Limb (tissue), 2 donors: ENCODE measurements at regions not wholly inside any gene's neighbourhood (a gene's known extent, or its start where the extent isn't known, plus 50 kb on each side); places are given as distances from the start of the nearest gene placed in this dataset.

Experiments used
- DNase-seq, 2 donors: peaks; one replicate each; pipeline ENCODE4 v3.0.0-alpha.2; 2016; ENCODE audit errors: extremely low spot score in 2 of 2

DNA sequence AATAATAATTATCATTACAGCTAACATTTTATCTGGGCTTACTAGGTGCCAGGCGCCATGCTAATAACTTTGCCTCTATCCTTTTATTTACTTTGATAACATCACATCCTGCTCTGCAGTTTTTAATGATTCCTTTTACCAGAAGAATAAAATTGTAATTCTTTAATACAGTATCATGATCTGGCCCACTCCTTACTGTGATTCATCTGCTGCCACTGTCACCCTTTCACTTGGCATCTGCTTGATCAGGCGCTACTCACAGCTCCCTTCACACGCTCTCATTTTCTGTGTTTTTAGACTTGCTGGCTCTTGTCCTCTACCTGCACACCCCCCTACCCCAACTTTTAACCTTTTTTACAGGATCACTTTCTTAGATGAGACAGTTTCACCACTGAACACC, 167.5 kb downstream of the NTMT2 start:
- no peak for DNase-seq

DNA sequence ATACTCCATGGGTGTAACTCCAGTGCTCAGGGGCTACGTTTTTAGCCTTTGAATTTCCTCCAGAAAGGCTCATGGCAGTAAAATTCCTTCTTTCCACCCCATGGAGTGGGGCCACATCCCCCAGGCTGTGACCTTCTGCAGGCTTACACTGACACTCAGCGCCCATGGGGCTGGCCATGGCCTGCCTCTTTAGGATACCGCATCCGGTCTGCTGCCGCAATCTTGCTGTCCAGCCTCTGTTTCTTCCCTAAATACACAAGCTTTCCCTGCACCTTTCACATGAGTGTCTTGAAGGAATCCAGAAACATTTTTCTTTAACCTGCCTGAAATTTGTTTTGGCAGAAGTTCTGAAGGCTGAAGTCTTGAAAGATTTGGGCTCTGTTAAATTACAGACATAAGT, 170.5 kb downstream of the NTMT2 start:
- DNase-seq = no peak

- no peak for DNase-seq
These were observed 172.4 kb downstream of the NTMT2 start for GRCh38 chr1:170318141-170318540.

- DNase-seq = no peak
These were observed 173.0 kb downstream of the NTMT2 start for GRCh38 chr1:170318736-170319135.

DNA sequence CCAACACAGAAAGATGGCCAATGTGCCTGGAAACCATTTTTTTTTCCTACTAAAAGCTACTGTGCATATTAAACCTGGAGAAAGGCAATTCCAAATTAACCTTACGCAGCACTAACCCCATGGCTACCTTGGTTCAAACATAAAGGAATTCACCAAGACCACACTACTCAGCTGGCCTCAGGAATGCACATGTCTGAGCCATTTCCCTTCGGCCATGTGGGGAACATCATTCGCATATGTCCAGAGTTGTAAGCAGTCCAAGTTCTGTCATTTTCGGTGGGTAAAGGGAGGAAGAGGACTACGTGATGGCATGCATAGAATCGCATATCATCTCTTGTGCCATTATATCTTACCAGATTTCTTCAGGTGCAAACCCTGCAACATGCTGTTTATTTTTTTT, 175.4 kb downstream of the NTMT2 start:
- no peak for DNase-seq

- no peak for DNase-seq
These were observed 180.4 kb downstream of the NTMT2 start for GRCh38 chr1:170326186-170326585.

DNA sequence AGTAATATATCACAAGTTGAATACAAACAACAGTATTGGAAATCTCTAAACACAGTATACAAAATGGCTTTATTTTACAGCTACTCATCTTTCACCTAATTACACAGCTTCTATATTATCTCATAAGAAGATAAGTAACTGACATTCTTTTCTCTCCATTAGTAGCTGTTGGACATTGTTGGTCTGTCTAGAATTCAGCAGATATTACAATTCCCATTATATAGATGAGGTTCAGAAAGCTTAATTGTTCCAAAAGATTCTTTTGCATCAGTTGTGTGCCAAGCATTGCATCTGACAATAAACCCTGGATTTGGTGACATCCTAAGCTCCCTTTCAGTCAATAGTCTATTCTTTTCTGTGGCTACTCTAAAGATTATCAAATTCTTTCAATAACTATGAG, 187.0 kb downstream of the NTMT2 start:
- DNase-seq = no peak

DNA sequence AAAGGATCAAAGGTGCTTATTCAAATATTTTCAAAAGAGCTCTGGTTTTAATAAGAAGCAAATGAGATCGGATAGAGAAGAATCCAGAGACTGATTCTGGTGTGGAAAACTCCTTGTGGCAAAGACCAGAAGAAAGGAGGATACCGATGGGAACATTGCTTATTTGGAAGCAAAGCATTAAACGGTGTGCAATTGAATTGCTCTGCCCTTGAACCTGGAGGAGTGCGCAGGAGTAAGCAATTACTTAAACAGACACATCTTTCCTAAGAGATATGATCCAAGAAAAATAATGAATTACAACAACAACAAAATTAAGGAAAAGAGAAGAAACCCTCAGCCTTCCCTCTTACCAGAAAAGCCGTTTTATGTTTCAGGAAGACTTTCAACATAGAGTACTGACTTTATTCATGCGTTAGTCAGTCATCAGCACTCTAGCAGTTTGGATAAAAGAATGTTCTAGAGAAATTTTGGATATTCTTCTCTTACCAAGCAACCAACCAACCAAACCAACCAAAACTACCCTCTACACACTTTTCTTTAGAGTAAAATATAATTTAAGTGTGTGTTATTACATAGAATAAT, 191.7 kb downstream of the NTMT2 start:
- no peak for DNase-seq

- DNase-seq = no peak
These were observed 192.4 kb upstream of the GORAB start for GRCh38 chr1:170339534-170339933.

DNA sequence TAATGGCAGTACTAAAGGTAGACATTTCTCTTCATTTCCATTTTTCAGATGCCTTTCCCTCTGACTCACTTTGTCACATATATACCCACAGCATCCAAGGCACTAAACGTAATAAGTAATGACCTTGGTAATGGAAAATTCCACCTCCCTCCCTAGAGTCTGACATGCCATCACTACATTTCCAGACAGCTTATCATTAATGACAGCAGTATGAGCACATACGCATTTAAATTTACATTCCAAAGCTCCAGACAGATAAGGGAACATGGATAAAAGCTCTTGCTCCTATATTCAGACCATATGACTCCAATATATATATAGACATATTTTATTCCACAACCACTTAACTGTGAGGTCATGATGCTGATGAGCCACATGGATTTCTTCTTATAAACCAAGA, 191.7 kb upstream of the GORAB start:
- DNase-seq = no peak

- DNase-seq = no peak
These were observed 180.5 kb upstream of the GORAB start for GRCh38 chr1:170351366-170351946.

DNA sequence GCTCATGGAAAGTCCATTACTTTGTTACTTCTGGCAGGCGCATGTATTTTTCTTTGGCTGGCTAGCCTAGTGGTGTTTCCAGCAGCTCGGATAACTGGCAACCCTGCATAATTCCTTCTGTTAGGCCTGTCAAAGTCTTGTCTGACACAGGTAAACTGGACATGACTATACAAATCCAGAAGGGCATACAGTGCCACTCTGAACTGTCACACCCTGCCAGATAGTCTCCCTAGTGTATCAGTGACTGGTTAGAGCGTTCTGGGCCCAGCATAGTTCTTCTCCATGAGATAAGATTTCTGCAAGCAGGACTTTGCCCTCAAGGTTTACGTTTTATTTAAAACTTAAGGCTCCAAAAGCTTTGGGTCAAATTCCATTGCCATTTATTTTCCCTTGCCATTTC, 177.7 kb upstream of the GORAB start:
- no peak for DNase-seq

DNA sequence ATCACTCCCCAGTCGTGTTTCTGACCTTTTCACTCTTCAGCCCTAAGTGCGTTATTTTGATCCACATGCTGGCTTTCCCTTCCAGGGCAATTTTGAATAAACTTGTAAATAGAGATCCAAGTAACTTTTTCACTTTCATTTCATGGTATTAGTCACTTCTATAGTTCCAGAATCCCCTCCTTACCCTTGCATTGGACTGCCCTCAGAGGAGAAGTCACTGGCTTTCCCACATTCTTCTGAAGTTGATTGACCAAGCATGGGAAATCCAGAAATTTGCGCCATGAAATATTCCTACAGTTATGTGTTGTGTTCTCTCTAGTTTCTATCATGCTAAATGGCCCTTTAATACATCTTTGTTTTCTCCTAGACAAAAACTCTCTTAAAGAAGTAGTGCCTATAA, 177.3 kb upstream of the GORAB start:
- DNase-seq = no peak

DNA sequence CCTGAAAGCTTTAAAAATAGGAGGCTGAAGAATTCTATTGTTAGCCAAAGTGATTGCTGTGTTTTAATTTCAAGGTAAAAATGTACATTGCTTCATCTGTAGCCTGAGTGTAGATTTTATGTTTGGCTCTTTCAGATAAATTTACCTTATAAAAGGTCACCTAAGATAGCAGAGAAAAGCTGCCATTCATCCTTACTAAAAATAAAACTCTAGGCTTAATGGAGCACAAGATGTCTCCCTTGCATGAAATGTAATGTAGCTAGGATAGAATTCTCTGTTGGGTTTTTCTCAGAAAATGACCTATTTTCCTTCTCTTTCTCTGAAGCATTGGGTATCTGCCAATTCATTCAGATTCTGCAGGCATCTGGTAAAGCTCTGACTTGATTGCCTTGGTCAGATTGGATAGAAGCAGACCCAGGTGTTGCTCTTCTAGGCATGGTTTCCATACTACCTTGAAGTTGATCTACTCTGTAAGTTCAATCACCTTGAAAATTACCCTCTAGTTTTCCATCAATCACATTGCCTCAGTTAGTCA, 176.6 kb upstream of the GORAB start:
- DNase-seq = no peak

- no peak for DNase-seq
These were observed 175.4 kb upstream of the GORAB start for GRCh38 chr1:170356585-170356984.

DNA sequence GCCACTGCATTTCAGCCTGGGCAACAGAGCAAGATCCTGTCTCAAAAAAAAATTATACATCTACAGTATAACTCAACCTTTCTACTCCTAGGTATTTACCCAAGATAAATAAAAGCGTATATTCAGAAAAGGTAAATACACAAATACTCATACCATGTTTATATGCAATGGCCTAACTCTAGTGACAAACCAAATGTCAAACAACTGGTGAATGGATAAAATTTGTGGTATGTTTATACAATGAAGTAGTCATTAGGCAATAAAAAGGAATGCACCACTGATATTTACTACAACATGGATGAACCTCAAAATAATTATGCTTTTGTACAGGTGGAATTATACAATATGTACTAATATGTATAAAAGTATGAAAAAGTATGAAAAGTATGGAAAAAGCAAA, 174.2 kb upstream of the GORAB start:
- no peak for DNase-seq

DNA sequence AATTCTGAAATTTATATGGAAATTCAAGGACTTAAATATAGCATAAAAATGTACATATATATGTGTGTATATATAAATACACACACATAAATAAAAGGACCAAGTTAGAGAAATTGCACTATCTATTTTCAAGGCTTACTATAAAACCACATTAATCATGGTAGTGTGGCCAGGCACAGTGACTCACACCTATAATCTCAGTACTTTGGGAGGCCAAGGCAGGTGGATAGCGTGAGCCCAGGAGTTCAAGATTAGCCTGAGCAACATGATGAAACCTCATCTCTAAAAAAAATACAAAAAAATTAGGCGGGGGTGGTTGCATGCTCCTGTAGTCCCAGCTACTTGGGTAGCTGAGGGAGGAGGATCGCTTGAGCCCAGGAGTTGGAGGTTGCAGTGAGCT, 171.4 kb upstream of the GORAB start:
- DNase-seq = no peak

GRCh38 chr1:170365331-170365730, 166.6 kb upstream of the GORAB start:
- DNase-seq = no peak

DNA sequence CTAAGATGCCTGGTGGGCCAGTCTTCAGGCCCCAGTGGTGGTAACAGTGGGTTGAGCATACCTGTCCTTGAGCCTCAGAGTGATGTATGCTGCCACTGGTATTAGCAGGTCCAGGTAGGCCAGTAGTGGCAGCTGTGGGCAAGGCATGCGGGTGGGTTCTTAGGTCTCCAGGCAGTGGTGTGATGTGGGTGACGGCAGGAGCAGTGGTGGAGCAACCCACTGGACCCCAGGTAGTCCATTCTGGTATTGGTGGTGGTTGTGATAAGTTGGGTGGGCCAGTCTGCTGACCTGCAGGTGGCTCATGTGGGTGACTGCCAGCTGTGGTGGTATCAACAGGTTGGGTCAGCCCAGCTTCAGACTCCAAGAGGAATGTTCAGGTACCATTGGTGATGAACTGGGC, 165.0 kb upstream of the GORAB start:
- DNase-seq = no peak

- no peak for DNase-seq
These were observed 164.4 kb upstream of the GORAB start for GRCh38 chr1:170367615-170368014.

DNA sequence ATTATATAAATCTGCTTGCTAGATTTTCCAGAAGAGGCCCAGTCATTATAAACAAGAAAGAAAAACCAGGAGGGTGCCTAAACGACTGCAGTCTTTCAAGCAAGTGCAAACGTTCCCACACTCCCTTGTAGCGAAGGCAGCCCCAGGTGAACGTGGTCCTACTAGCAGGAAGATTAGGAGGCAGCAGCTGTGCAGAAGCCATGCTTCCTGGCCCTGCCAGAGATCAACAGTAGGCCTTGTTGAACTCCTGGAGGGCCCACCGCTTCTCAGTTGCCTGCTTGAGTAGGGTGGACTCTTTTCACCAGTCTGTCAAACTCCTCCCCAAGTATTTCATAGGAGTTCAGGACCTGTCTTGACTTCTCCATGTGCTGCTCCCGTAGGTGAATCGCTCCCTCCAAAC, 163.0 kb upstream of the GORAB start:
- DNase-seq = no peak

DNA sequence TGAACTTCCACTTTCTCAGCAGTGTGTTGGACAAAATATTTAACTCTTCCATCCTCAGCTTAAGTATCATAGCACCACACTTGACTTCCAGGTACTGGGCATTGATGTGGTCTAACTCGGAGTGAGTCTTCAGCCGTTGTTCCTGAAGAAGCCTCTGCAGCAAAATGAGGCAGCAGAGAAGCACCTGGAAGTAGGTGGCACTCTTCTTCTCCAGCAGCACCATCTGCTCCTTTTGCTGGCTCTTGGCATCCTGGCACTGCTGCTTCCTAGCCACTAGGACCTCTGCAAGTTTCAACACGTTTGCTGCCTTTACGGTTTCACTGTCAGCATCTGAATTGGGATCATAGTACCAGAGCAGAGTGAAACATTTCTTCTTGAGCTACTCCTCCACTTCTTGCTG, 162.5 kb upstream of the GORAB start:
- DNase-seq = no peak

- no peak for DNase-seq
These were observed 161.9 kb upstream of the GORAB start for GRCh38 chr1:170370087-170370486.
